Neural cell (in vitro differentiated cells): ENCODE measurements at regions not wholly inside any gene's neighbourhood (a gene's known extent, or its start where the extent isn't known, plus 50 kb on each side); places are given as distances from the start of the nearest gene placed in this dataset.

Experiments used
- H2AFZ ChIP-seq: fragments of 200-600, 300-800 bp; sonication (generic), shearing (Covaris generic); 2 replicates; pipeline ENCODE4 v1.6.0; 2014; ENCODE audit warnings: low read depth, mild to moderate bottlenecking, antibody characterized with exemption, low read length, moderate library complexity
- H3F3A ChIP-seq: fragments of 200-600 bp; shearing (Covaris generic); 2 replicates; pipeline ENCODE4 v1.6.1; 2016; ENCODE audit warnings: mild to moderate bottlenecking, moderate library complexity, mixed read lengths, antibody characterized with exemption, low read length; ENCODE audit not compliant: insufficient read depth, poor library complexity, severe bottlenecking
- H3K27ac ChIP-seq: fragments of 200-600, 300-800 bp; sonication (generic), shearing (Covaris generic); 2 replicates; pipeline ENCODE4 v1.5.1; 2014; ENCODE audit warnings: mild to moderate bottlenecking, low read length, moderate library complexity
- H3K27me3 ChIP-seq: fragments of 300-800, 200-600 bp; sonication (generic), shearing (Covaris generic); 2 replicates; pipeline ENCODE4 v1.6.0; 2014; ENCODE audit warnings: mild to moderate bottlenecking, low read depth, low read length, moderate library complexity; ENCODE audit not compliant: insufficient read depth
- H3K36me3 ChIP-seq: fragments of 300-800, 200-600 bp; sonication (generic), shearing (Covaris generic); 2 replicates; pipeline ENCODE4 v1.5.1; 2014; ENCODE audit warnings: mild to moderate bottlenecking, antibody characterized with exemption, low read length, moderate library complexity; ENCODE audit not compliant: insufficient read depth
- H3K4me2 ChIP-seq: fragments of 300-800, 200-600 bp; sonication (generic), shearing (Covaris generic); 2 replicates; pipeline ENCODE4 v1.6.0; 2014; ENCODE audit warnings: mild to moderate bottlenecking, low read length
- H3K4me3 ChIP-seq: fragments of 300-800, 200-600 bp; sonication (generic), shearing (Covaris generic); 2 replicates; pipeline ENCODE4 v1.5.1; 2014; ENCODE audit warnings: mild to moderate bottlenecking, low read length, moderate library complexity
- H3K79me2 ChIP-seq: fragments of 200-600 bp; shearing (Covaris generic); replicated peaks from 2 replicates; pipeline ENCODE4 v1.6.0; 2014; ENCODE audit warnings: mild to moderate bottlenecking, low read length, moderate library complexity; ENCODE audit not compliant: insufficient read depth
- H3K9ac ChIP-seq: fragments of 300-800, 200-600 bp; sonication (generic), shearing (Covaris generic); 2 replicates; pipeline ENCODE4 v1.6.1; 2016; ENCODE audit warnings: mild to moderate bottlenecking, low read length, mixed read lengths
- H3K9me2 ChIP-seq: fragments of 200-600 bp; shearing (Covaris generic); 2 replicates; pipeline ENCODE4 v1.6.1; 2016; ENCODE audit warnings: mild to moderate bottlenecking, low read length, mixed read lengths; ENCODE audit not compliant: insufficient read depth
- H3K9me3 ChIP-seq: fragments of 200-600, 300-800 bp; sonication (generic), shearing (Covaris generic); 2 replicates; pipeline ENCODE4 v1.6.1; 2016; ENCODE audit warnings: mild to moderate bottlenecking, mixed run types, low read length, moderate library complexity, mixed read lengths
- H4K20me1 ChIP-seq: fragments of 200-600 bp; shearing (Covaris generic); 2 replicates; pipeline ENCODE4 v1.6.1; 2016; ENCODE audit warnings: mild to moderate bottlenecking, mixed run types; ENCODE audit not compliant: insufficient read depth
- EP300 ChIP-seq: fragments of 450-650 bp; conservative IDR thresholded peaks from 2 replicates; pipeline ENCODE4 v1.6.1; 2014; ENCODE audit warnings: antibody characterized with exemption, mild to moderate bottlenecking, moderate library complexity; ENCODE audit not compliant: poor library complexity, severe bottlenecking
- EZH2 ChIP-seq: fragments of 200-600, 300-800 bp; shearing (Covaris generic), sonication (generic); IDR thresholded peaks from 2 replicates; pipeline ENCODE4 v1.6.1; 2014; ENCODE audit warnings: antibody characterized with exemption, low read length, borderline replicate concordance, mild to moderate bottlenecking; ENCODE audit not compliant: insufficient read depth, poor library complexity, severe bottlenecking
- MXI1 ChIP-seq: fragments of 450-650 bp; conservative IDR thresholded peaks from 2 replicates; pipeline ENCODE4 v1.6.1; 2014; ENCODE audit warnings: antibody characterized with exemption, mild to moderate bottlenecking; ENCODE audit not compliant: poor library complexity, severe bottlenecking
- POLR2AphosphoS5 ChIP-seq: IDR thresholded peaks from 2 replicates; pipeline ENCODE4 v1.6.1; 2012
- RAD21 ChIP-seq: fragments of 450-650 bp; conservative IDR thresholded peaks from 2 replicates; pipeline ENCODE4 v1.6.1; 2014; ENCODE audit warnings: antibody characterized with exemption, mild to moderate bottlenecking, moderate library complexity
- SMC3 ChIP-seq: fragments of 450-650 bp; conservative IDR thresholded peaks from 2 replicates; pipeline ENCODE4 v1.6.1; 2014; ENCODE audit warnings: antibody characterized with exemption, mild to moderate bottlenecking, moderate library complexity; ENCODE audit not compliant: poor library complexity
- TAF1 ChIP-seq: IDR thresholded peaks from 2 replicates; pipeline ENCODE4 v1.6.1; 2012; ENCODE audit warnings: low read depth
- TF ChIP-seq, protein P1 (sequence below): IDR thresholded peaks from 2 replicates; pipeline ENCODE4 v1.6.1; 2012; ENCODE audit warnings: borderline replicate concordance
- TF ChIP-seq, protein P2 (sequence below): fragments of 450-650 bp; IDR thresholded peaks from 2 replicates; pipeline ENCODE4 v1.5.1; 2014; ENCODE audit warnings: antibody characterized with exemption, mild to moderate bottlenecking, moderate library complexity; ENCODE audit not compliant: poor library complexity, severe bottlenecking

DNA sequence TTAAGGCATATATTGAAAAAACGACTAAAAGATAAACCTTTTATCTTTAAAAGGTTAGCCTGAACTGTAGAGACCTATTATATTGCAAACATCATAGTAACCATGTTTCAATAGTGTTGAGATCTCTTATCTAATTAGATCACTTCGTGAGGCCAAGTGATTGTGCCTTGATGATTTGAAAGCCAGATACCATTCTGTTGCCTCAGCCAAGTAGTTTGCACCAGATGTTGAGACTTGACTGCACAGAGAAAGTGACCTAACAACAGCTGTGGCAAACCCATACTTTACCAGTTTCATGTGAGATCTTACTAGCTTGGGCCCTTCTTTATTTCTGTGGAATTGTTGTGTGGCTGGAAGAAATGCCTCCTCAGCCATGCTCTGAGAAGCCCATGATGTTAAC lies 717.3 kb downstream of the KCNJ2 start:
- Histone ChIP-seq H3K27ac (no peak overlapping the region), H3K36me3 (no peaks in the 10 kb centered on the region), H3K9me3 (no peaks in the 10 kb centered on the region), H3K4me2 (no peak overlapping the region), H3K27me3 (no peaks in the 10 kb centered on the region), H3K9me2 (no peaks in the 10 kb centered on the region), H4K20me1 (no peaks in the 10 kb centered on the region), H3K79me2 (no peaks in the 10 kb centered on the region), H2AFZ (no peak overlapping the region), H3K4me3 (no peak overlapping the region), H3F3A (no peaks in the 10 kb centered on the region), H3K9ac (no peak overlapping the region)
- TF ChIP-seq TAF1 (no peak), MXI1 (no peak), EP300 (no peak), RAD21 (no peak), EZH2 (no peak), POLR2AphosphoS5 (no peak), SMC3 (no peak)
- TF ChIP-seq, protein P1, sequence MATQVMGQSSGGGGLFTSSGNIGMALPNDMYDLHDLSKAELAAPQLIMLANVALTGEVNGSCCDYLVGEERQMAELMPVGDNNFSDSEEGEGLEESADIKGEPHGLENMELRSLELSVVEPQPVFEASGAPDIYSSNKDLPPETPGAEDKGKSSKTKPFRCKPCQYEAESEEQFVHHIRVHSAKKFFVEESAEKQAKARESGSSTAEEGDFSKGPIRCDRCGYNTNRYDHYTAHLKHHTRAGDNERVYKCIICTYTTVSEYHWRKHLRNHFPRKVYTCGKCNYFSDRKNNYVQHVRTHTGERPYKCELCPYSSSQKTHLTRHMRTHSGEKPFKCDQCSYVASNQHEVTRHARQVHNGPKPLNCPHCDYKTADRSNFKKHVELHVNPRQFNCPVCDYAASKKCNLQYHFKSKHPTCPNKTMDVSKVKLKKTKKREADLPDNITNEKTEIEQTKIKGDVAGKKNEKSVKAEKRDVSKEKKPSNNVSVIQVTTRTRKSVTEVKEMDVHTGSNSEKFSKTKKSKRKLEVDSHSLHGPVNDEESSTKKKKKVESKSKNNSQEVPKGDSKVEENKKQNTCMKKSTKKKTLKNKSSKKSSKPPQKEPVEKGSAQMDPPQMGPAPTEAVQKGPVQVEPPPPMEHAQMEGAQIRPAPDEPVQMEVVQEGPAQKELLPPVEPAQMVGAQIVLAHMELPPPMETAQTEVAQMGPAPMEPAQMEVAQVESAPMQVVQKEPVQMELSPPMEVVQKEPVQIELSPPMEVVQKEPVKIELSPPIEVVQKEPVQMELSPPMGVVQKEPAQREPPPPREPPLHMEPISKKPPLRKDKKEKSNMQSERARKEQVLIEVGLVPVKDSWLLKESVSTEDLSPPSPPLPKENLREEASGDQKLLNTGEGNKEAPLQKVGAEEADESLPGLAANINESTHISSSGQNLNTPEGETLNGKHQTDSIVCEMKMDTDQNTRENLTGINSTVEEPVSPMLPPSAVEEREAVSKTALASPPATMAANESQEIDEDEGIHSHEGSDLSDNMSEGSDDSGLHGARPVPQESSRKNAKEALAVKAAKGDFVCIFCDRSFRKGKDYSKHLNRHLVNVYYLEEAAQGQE, result no peak
- TF ChIP-seq, protein P2, sequence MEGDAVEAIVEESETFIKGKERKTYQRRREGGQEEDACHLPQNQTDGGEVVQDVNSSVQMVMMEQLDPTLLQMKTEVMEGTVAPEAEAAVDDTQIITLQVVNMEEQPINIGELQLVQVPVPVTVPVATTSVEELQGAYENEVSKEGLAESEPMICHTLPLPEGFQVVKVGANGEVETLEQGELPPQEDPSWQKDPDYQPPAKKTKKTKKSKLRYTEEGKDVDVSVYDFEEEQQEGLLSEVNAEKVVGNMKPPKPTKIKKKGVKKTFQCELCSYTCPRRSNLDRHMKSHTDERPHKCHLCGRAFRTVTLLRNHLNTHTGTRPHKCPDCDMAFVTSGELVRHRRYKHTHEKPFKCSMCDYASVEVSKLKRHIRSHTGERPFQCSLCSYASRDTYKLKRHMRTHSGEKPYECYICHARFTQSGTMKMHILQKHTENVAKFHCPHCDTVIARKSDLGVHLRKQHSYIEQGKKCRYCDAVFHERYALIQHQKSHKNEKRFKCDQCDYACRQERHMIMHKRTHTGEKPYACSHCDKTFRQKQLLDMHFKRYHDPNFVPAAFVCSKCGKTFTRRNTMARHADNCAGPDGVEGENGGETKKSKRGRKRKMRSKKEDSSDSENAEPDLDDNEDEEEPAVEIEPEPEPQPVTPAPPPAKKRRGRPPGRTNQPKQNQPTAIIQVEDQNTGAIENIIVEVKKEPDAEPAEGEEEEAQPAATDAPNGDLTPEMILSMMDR, result no peak

DNA sequence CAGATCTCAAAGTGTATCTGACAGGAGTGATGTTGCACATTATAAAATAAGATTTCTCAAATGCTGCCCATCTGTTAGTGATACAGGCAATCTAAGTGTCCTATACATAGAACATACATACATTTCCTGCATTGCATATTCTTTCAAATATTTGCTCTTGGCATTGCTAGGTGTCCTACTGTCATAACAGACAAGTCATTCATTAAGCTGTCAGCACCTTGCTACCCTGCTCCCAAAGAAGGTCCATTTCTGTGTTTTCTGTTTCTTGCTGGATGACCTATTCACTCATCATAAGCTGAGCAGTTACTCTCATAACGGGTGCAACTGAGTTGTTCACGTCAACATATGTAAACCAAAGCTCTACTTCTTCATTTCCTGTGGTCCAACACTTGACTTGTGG lies 719.0 kb downstream of the KCNJ2 start:
- no peak overlapping the region for H3K27ac ChIP-seq
- no peak for TF ChIP-seq RAD21
- TF ChIP-seq POLR2AphosphoS5, result peak; percentile 14
- TF ChIP-seq EP300, result peak; percentile 55
- H3K9ac ChIP-seq, result no peak overlapping the region
- no peaks in the 10 kb centered on the region for H3K79me2 ChIP-seq
- no peaks in the 10 kb centered on the region for H3K27me3 ChIP-seq
- no peaks in the 10 kb centered on the region for H3K36me3 ChIP-seq
- no peaks in the 10 kb centered on the region for H4K20me1 ChIP-seq
- H3K9me2 ChIP-seq, result no peaks in the 10 kb centered on the region
- H3K9me3 ChIP-seq, result no peaks in the 10 kb centered on the region
- no peak overlapping the region for H3K4me3 ChIP-seq
- H3F3A ChIP-seq, result no peaks in the 10 kb centered on the region
- H2AFZ ChIP-seq, result no peak overlapping the region
- no peak overlapping the region for H3K4me2 ChIP-seq

DNA sequence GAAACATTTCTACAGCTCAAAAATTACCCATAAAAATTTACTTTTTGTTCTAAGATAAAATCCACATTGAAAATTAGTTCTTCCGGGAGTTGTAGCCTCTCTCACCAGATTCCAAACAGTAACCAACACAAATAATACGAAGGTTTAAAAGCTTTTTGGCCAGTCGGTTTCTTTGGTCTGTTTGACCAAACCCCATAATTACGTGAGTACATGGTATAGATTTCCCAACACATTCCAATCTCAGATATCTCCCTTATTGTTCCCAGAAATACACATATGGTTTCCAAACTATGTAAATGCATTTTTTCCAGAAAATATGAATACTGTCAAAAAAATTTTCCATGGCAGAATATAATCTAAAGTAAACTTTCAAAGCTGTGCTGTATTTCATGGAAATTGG lies 722.0 kb downstream of the KCNJ2 start:
- TF ChIP-seq EZH2 (no peak), EP300 (no peak), SMC3 (no peak)
- TF ChIP-seq, protein P2, result no peak
- Histone ChIP-seq H3K4me2 (no peak overlapping the region), H3K9me2 (no peaks in the 10 kb centered on the region), H4K20me1 (no peaks in the 10 kb centered on the region), H3K36me3 (no peaks in the 10 kb centered on the region), H3K79me2 (no peaks in the 10 kb centered on the region), H3K9ac (no peak overlapping the region), H3K27me3 (no peaks in the 10 kb centered on the region), H3K9me3 (no peaks in the 10 kb centered on the region), H3K27ac (no peak overlapping the region), H2AFZ (no peak overlapping the region), H3K4me3 (no peak overlapping the region), H3F3A (no peaks in the 10 kb centered on the region)
